Endothelial cell of umbilical vein (primary cell): ENCODE measurements at regions not wholly inside any gene's neighbourhood (a gene's known extent, or its start where the extent isn't known, plus 50 kb on each side); places are given as distances from the start of the nearest gene placed in this dataset.

ENCODE experiments used
- BruUV-seq: library from RNA; stranded (reverse); fragments of 400-500 nt; replicated peaks from 2 replicates; lab custom pipeline; 2021; lab: Mats Ljungman, UMichigan
- CTCF ChIA-PET: fragments of 300-600, 350-600 bp; sonication (Branson Sonifier 250); formaldehyde crosslinking; loops from one replicate; lab custom pipeline; 2021; ENCODE audit warnings: antibody characterized with exemption, inconsistent platforms; lab: Charles Lee
- POLR2A ChIA-PET: fragments of 300-600, 350-600 bp; sonication (Branson Sonifier 250); formaldehyde crosslinking; loops from one replicate; lab custom pipeline; 2021; ENCODE audit warnings: antibody characterized with exemption, inconsistent platforms; lab: Charles Lee
- DNase-seq: peaks from one replicate; pipeline ENCODE4 v3.0.0-alpha.2; 2011; ENCODE audit warnings: low read depth, low spot score
- FAIRE-seq: peaks from 2 replicates; lab custom pipeline; 2011; peaks lifted over from hg19 to GRCh38; lab: Jason Lieb, UNC
- H2AFZ ChIP-seq: 2 replicates; pipeline ENCODE4 v1.6.0; 2012; ENCODE audit warnings: low read depth, low read length, control low read depth, inconsistent platforms
- H3K27ac ChIP-seq: 2 replicates; pipeline ENCODE4 v1.5.1; 2011; ENCODE audit warnings: low read depth, mild to moderate bottlenecking, control low read depth, low read length, moderate library complexity; ENCODE audit not compliant: insufficient read depth
- H3K27me3 ChIP-seq, 2 experiments: 2 replicates each; pipeline versions ENCODE4 v1.6.0 to v1.6.1; 2011; ENCODE audit warnings: low read length in 2 of 2, mixed read lengths in 1 of 2; ENCODE audit not compliant: control insufficient read depth in 2 of 2, insufficient read depth in 2 of 2
- H3K36me3 ChIP-seq, 2 experiments: 2 replicates in 1 of 2; 3 replicates in 1 of 2; pipeline ENCODE4 v1.5.1; 2011; ENCODE audit warnings: low read length in 2 of 2, mild to moderate bottlenecking in 1 of 2, moderate library complexity in 1 of 2; ENCODE audit not compliant: control insufficient read depth in 2 of 2, insufficient read depth in 2 of 2; ENCODE audit errors: extremely low read depth in 1 of 2
- H3K4me1 ChIP-seq: 3 replicates; pipeline ENCODE4 v1.5.1; 2011; ENCODE audit warnings: mild to moderate bottlenecking, low read length; ENCODE audit not compliant: control insufficient read depth, insufficient read depth; ENCODE audit errors: extremely low read depth
- H3K4me2 ChIP-seq: 2 replicates; pipeline ENCODE4 v1.6.1; 2011; ENCODE audit warnings: low read length, control low read depth, mixed read lengths; ENCODE audit not compliant: insufficient read depth
- H3K4me3 ChIP-seq, 3 experiments: fragments of 200-600 bp in 1 of 3; sonication (generic), shearing (Covaris generic) in 1 of 3; replicated peaks in 1 of 3; 2 replicates each; pipeline ENCODE4 v1.5.1; 2011 to 2016; ENCODE audit warnings: control low read depth in 3 of 3, low read length in 3 of 3, mild to moderate bottlenecking in 2 of 3, inconsistent platforms in 1 of 3, low read depth in 1 of 3, moderate library complexity in 1 of 3; ENCODE audit not compliant: insufficient read depth in 1 of 3
- H3K79me2 ChIP-seq: 2 replicates; pipeline ENCODE4 v1.6.0; 2012; ENCODE audit warnings: low read length, inconsistent platforms; ENCODE audit not compliant: control insufficient read depth, insufficient read depth
- H3K9ac ChIP-seq: replicated peaks from 2 replicates; pipeline ENCODE3; 2011; ENCODE audit warnings: low read length, control low read depth; ENCODE audit not compliant: insufficient read depth; ENCODE audit errors: extremely low read depth
- H3K9me1 ChIP-seq: replicated peaks from 3 replicates; pipeline ENCODE4 v1.6.0; 2011; ENCODE audit warnings: mild to moderate bottlenecking, low read length; ENCODE audit not compliant: control insufficient read depth, insufficient read depth; ENCODE audit errors: extremely low read depth
- H3K9me3 ChIP-seq: replicated peaks from 2 replicates; pipeline ENCODE4 v1.5.1; 2012; ENCODE audit warnings: low read length, inconsistent platforms; ENCODE audit not compliant: control insufficient read depth, insufficient read depth
- H4K20me1 ChIP-seq: replicated peaks from 2 replicates; pipeline ENCODE3; 2011; ENCODE audit warnings: mild to moderate bottlenecking, low read length; ENCODE audit not compliant: control insufficient read depth, insufficient read depth; ENCODE audit errors: extremely low read depth
- CTCF ChIP-seq, 2 donors: IDR thresholded peaks; 1 replicate in 1 of 2; 2 replicates in 1 of 2; pipeline ENCODE4 v1.5.1; 2011; ENCODE audit warnings: low read length in 2 of 2, mild to moderate bottlenecking in 2 of 2, moderate library complexity in 2 of 2, control low read depth in 1 of 2, inconsistent platforms in 1 of 2, low read depth in 1 of 2; ENCODE audit not compliant: insufficient read depth in 1 of 2; ENCODE audit errors: extremely low read depth in 1 of 2
- EZH2 ChIP-seq: IDR thresholded peaks from 2 replicates; pipeline ENCODE4 v1.6.1; 2012; ENCODE audit warnings: borderline replicate concordance, low read depth, mild to moderate bottlenecking, moderate library complexity, low read length, inconsistent platforms; ENCODE audit not compliant: severe bottlenecking
- FOS ChIP-seq: IDR thresholded peaks from 2 replicates; pipeline ENCODE4 v1.6.1; 2011; ENCODE audit warnings: mild to moderate bottlenecking, low read length, moderate library complexity, borderline replicate concordance; ENCODE audit not compliant: insufficient read depth
- GATA2 ChIP-seq: IDR thresholded peaks from 2 replicates; pipeline ENCODE4 v1.7.0; 2011; ENCODE audit warnings: low read depth, mild to moderate bottlenecking, moderate library complexity, mixed read lengths, low read length; ENCODE audit not compliant: insufficient read length, insufficient read depth
- MYC ChIP-seq: IDR thresholded peaks from one replicate; pipeline ENCODE4 v1.6.1; 2011; ENCODE audit warnings: mild to moderate bottlenecking, low read depth, low read length
- POLR2A ChIP-seq: IDR thresholded peaks from 2 replicates; pipeline ENCODE4 v1.6.1; 2012; ENCODE audit warnings: low read depth, mild to moderate bottlenecking, control low read depth, low read length
- POLR2AphosphoS5 ChIP-seq: IDR thresholded peaks from 2 replicates; pipeline ENCODE4 v1.6.1; 2012; ENCODE audit warnings: low read depth, mild to moderate bottlenecking, control low read depth, low read length, moderate library complexity; ENCODE audit not compliant: insufficient read depth
- dilution Hi-C: fragments of 300-500 bp; cut with MboI; formaldehyde crosslinking; loops from one replicate; pipeline ENCODE4 v1.15.0; 2019; ENCODE audit warnings: low sequenced_read_pairs; ENCODE audit not compliant: extremely low pct_ligation_motif_present
- intact Hi-C: fragments of 100-400 bp; cut with micrococcal nuclease; formaldehyde crosslinking; loops from one replicate; pipeline ENCODE4 v1.10.0; 2022
- TF ChIP-seq, protein P1 (sequence below): IDR thresholded peaks from 2 replicates; pipeline ENCODE4 v1.6.1; 2011; ENCODE audit not compliant: insufficient read depth, insufficient read length

DNA sequence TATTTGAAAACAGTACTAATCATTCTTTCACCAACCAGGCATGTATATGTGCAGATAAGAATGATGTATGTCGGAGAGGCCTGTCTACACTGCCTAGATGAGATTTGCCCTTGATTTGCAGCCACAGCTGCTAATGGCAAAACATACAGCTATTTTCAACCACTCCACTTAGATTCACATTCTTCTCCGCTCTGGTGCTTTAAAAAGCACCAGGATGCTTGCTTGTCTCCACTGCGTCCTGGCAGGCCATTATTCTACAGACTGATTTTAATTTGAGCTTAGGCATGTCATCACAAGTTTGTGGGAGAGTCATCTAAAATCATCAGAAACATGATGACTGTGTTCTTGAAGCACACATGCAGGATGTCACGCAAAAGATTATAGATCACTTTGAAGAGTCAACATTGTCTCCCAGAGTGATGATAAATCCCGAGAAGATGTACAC lies 119.0 kb upstream of the NRIP1 start:
- Histone ChIP-seq H2AFZ (no peak overlapping the region), H3K4me3 (no peak overlapping the region), H3K4me1 (no peaks in the 10 kb centered on the region), H3K9me3 (no peaks in the 10 kb centered on the region), H3K9me1 (no peaks in the 10 kb centered on the region), H3K27ac (no peak overlapping the region), H3K27me3 (peaks cover 0 to 2% of the 10 kb centered on the region in 2 experiments), H4K20me1 (no peaks in the 10 kb centered on the region), H3K9ac (no peak overlapping the region), H3K4me2 (no peak overlapping the region), H3K36me3 (no peaks in the 10 kb centered on the region), H3K79me2 (no peaks in the 10 kb centered on the region)
- FAIRE-seq = no peak
- intact Hi-C loops = no loop called here
- dilution Hi-C loops = no loop called here
- ChIA-PET CTCF (no interaction called here), POLR2A (no interaction called here)
- TF ChIP-seq EZH2 = no peak
- TF ChIP-seq, protein P1, sequence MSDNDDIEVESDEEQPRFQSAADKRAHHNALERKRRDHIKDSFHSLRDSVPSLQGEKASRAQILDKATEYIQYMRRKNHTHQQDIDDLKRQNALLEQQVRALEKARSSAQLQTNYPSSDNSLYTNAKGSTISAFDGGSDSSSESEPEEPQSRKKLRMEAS = no peak
- no peak for TF ChIP-seq FOS
- TF ChIP-seq CTCF (IDR thresholded peaks at IDR 0.05; ENCODE audit: extremely low read depth in 1 of 2, insufficient read depth in 1 of 2, low read depth in 1 of 2, low read length in 2 of 2) = no peak
- no peak for TF ChIP-seq POLR2A
- TF ChIP-seq MYC = no peak
- TF ChIP-seq POLR2AphosphoS5 = no peak
- TF ChIP-seq GATA2 = no peak
- no TSS peak for BruUV-seq
- no peak for DNase-seq
